Middle frontal gyrus (tissue), 1 donor: ENCODE measurements at regions not wholly inside any gene's neighbourhood (a gene's known extent, or its start where the extent isn't known, plus 50 kb on each side); places are given as distances from the start of the nearest gene placed in this dataset.
A peak's percentile ranks its signal among the peaks of the same experiment; 100 is the strongest.

Experiments used
- DNase-seq: peaks from one replicate; pipeline ENCODE4 v3.0.0-alpha.2; 2015; ENCODE audit warnings: low spot score; ENCODE audit errors: extremely low spot score

DNA sequence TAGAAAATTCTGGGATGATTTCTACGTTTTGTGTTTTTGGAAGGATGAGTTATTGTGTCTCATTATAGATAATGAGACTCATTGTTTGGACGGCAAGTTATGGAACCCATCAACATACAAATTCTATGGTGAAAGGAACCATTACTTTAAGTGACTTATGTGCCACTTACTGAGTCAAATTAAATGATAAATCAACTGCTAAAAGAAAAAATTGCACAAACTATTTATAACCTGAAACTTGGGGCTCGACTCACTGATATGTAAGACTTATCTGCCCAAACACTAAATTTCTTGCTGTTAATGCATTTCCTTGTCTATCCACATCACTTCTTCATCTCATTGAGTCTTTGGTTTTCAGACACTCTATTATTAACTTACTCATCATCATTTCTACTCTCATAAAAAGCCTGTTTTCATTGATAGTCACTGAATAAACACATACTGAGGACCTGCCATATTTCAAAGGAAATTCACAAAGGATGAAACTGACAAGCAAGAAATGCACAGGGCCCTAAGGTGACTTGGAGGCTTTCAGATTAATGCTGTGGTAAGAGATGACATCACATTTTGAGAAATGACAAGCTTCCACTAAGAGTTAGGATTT is 872.7 kb upstream of the ADAMTS5 start:
- DNase-seq, result no peak

DNA sequence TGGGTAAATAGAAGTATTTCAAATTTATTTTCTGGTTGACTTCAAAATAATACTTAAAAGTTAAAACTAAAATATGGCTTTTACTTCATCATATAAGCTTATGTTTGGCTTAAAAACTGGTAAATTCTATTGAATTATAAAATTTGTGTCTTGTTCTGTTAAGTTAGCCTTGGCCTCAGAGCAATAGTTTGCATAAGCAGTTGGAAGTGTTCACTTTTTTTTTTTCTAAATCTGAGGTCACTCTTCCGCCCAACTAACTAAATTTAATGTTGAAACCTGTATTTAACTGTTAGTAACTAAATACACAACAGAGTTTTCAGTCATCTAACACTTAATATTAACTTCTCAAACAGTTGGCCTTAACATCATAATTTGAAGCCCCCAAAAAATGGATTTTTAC is 871.7 kb upstream of the ADAMTS5 start:
- no peak for DNase-seq

DNA sequence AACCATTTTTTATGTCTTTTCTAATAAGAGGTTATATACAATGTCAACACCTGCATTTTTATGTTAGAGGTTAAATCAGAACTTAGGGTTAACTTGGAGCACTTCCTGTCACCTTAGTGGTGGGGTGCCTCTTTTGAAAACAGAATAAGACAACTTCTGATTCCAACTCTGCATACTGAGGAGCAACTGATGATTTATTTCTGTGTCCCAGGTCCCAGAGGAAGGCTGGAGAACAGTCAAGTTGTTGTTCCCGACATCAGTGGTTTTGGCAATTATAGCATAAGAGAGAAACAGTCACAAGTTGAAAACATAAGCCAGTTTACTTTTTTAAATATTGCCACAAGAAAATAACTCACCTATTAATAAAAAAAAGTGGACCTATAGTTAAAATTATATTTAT is 871.0 kb upstream of the ADAMTS5 start:
- DNase-seq, result no peak

DNA sequence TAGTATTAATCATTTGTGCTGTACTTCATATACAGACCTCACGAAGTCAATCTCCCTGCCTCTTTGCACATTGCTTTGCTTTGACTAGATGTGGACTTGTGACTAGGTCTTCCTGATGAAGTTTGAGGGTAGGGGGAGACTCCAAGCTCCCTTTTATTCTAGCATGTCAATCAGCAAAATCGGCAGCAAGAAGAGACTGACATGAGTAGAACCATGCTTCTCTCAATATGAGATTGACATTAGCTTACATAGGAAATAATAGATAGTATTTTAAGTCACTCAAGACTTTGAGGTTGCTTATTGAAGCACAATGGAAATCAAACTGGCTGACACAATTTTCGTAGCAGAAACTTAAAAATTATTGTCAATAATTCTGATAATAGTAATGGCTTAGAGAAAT is 866.4 kb upstream of the ADAMTS5 start:
- no peak for DNase-seq

DNA sequence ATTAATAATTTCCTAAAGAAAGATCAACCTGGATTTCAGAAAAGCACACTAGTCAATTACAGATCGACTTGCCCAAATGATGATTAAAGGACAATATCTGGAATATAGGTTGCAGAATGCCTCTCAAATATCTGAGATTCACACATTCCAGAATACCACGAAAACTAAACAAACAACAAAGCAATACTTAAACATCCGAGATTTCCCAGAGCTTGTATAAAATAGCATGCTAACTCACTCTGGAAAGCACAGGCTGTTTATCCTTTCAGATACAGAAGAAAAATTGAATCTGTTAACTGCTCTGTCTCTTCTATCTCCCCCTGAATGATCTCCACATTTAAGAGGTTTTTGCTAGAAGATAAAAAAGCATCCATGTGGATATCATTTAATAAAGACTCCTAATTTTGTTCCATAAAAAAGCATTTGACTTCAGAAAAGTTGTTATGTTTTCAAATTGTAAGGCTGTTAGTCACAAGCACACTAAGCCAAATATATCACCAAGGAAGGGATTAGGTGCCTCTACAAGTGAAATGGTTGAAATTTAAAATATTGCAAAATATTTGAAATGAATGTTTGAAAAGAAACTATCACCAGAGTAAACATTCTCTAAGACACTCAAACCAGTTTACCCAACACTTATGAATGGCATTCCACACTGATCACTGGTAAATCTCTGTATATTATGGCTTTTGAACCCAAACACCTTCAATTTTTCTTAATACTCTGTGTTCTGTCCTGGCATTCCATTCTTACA is 865.1 kb upstream of the ADAMTS5 start:
- DNase-seq, result no peak

DNA sequence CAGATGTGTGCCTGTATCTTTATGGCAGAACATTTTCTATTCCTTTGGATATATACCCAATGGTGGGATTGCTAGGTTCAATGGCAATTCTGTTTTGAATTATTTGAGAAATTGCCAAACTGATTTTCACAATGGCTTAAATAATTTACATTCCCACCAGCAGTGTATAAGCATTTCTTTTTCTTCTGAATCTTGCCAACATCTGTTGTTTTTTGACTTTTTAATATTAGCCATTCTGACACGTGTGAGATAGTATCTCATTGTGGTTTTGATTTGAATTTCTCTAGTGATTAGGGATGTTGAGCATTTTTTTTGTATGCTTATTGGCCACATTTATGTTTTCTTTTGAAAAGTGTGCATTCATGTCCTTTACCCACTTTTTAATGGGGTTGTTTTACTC is 864.3 kb upstream of the ADAMTS5 start:
- no peak for DNase-seq

DNA sequence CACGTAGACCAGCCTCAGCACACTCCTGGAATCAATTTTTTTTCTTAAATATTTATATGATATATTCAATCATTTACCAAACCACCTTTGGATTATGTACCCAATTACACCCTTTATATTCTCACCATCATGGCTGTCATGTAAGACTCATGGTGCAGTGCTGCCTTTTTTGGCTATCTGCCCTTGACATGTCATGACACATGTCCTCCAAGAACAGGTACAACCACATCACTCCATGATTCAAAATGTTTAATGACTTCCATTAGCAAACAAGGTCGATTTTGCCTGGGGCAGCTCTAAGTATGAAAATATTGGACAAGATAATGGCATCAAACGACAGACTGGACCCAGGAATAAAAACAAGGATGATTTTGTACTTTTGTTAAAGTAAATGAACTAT is 861.1 kb upstream of the ADAMTS5 start:
- no peak for DNase-seq

DNA sequence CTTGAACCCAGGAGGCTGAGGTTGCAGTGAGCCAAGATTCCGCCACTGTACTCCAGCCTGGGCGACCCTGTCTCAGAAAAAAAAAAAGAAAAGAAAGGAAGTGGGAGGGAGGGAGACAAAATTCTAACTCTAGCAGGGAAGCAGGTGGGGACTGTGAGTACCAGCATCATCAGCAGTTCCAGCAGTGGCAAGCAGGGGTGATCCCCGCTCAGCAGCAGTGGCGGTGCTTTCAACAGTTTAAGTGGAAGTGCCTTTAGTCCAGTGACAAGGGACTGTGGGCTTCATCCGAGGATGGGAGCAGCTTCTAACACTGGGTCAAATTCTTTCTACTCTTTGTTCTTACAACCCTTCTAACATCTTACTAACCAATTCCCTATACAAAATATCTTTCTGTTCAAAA is 858.1 kb upstream of the ADAMTS5 start:
- no peak for DNase-seq

DNA sequence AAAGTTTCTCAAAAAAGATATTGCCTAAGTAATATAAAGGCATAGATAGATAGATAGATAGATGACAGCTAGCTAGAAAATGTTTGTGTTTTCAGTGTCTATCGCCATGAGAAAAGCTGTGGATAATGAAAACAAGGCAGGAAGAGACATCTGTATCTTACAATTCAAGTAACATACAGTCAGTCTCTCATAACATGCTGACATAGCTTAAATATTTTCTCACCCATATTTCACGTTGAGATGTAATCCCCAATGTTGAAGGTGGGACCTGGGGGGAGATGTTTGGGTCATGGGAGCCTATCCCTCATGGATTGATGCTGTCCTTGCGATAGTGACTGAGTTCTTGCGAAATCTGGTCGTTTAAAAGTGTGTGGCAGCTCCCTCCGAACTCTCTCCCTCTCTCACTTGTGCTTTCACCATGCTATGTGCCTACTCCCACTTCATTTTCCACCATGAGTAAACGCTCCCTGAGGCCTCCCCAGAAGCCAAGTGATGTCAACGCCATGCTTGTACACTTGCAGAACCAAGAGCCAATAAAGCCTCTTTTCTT is 856.8 kb upstream of the ADAMTS5 start:
- DNase-seq, result no peak

DNA sequence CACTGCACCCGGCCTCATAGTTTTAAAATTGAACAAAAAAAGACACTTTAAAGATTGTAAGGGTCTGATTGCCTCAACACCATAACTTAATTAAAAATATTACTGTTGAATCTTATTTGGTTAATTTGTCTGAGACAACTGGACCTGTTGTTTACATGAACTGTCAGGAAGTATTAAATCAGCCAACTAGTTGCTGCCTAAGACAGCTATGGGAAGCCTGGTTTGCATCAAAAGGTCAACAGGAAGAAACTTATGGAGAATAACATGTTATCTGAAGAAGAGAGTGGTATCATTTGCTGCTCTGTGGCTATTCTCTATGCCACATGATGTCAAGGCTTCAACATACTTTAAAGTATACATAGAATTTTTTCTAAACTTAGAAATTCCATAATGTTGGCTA is 853.5 kb upstream of the ADAMTS5 start:
- DNase-seq, result no peak

DNA sequence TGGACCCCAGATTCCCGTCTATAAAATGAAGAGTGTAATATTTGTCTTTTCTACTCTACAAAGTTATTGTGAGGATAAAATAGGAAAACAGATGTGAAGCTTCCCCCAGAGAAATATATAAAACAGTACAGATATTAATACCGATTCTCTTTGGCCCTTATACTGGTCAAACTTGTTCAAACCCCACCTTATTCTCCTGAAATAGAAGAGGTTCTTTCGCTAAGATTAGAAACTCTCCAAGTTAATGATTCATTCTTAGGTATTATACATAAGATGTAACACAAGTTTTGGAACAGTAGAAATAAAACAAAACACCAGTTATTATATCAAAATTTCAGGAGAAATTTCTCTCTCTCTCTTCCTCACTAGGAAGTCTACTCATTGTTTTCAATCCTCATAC is 852.4 kb upstream of the ADAMTS5 start:
- DNase-seq, result no peak

DNA sequence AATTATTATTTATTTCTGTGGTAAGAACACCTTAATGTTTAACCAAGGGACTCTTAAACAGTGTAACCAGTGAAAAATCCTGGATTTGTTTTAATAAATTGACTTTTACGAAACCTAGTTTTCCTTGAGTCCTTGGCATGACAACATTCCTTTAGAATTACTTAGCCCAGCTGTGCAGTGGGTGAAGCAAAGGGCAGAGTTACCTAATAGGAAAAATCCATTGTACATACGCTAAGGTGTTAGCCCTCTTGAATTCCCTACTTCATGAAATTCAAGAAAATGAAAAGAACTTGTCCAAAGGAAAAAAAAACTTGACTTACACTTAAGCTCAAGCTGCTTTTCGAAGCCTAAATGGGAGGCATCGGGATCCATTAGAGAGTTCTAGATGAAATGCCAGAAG is 852.0 kb upstream of the ADAMTS5 start:
- no peak for DNase-seq

DNA sequence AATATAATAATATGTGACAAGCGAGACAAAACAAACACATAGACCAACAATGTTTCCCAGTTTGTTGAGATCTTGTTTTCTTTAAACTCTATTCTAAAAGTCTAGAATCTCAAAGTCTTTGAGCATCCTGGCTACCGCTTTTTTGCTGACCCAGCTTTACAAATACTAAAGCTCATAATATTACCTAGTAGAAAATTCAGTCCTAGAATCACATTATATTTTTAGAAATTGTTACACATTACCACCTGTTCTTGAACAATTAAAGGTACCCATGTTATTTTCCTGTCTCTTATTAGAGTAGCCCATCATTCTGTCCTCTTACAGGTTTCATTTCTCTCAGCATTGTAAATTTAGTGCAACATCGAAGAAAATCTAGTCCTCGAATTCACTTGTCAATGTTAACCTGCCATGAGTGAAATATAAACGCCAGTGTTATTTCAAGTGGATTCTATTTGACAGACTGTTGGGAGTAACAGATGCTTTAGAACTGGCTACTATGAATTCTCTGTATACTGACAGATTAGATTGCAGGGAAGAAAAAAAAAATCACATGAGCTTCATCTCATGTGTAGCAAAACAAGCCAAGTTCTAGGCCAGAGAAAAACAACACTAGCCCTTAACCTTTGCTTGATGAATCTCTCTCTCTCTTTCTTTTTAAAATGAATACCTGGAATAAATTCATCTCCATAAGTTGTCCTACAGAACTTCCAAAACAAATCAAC is 851.2 kb upstream of the ADAMTS5 start:
- no peak for DNase-seq

DNA sequence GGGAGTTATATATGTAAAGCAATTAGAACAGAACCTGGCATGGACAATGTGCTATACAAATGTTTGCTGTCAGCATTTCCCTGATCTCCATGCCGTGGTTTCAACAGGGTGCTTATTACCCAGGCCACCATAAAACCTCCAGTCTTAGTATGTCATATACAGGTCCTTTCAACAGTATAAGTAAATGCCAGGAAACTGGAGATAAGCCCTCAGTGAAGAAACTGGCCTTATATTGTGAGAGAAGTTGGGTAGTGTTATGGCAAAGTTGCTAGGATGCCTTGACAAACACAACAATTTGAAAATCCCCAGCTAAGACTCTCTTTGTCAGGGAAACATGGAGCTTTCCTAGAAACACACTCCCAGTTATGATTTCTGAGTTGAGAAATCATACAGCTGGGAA is 850.2 kb upstream of the ADAMTS5 start:
- no peak for DNase-seq

DNA sequence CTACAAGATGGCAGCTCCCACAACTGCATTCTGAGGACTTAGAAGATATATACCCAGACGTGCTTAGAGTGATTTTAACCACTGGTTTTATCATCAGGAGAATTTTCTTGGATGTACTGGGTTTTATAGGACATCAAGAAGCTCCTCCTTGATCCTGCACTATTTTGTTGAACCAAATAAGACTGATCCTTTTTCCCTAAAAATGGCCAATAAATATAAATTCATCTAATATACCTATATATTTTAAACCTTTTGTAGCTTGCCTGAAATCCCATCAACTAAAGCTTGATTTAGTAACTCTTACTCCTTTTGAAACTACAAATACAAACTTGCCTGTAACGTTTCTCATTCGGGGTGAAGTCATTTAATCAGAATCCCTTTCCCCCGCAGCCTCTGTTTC is 849.4 kb upstream of the ADAMTS5 start:
- no peak for DNase-seq

DNA sequence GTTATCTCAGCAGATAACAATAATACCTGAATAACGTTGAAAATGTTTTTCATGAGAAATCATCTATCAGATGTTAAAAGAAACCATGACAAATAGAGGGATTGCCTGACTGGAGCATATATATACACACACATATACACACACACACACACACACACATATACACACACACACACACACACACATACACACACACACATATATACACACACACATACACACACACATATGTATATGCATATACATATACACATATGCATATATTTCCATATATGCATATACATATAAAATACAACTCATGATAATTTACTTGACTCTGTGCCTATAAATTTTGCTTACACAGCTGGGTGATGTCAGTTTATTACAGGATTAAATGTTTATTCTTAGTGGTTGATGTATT is 847.3 kb upstream of the ADAMTS5 start:
- DNase-seq, result no peak

DNA sequence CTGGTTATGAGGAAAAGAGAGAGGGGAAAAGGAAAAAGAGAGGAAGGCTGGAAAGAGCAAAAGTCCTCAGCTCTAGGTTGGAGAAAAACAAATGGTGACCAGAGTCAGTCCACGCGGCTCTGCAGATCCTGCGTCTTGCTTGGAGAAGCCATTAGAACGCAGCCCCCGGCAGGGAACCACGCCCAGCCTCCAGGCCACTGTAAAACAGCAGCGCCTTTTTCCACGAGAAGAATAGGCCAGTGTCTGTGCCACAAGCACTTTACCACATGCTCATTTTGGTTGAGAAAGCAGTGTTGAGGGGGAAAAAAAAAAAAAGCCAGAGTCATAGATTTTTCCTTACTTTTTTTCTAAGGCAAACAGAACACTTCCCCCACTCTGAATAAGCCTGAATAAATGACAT is 846.9 kb upstream of the ADAMTS5 start:
- DNase-seq, result peak; percentile 65

DNA sequence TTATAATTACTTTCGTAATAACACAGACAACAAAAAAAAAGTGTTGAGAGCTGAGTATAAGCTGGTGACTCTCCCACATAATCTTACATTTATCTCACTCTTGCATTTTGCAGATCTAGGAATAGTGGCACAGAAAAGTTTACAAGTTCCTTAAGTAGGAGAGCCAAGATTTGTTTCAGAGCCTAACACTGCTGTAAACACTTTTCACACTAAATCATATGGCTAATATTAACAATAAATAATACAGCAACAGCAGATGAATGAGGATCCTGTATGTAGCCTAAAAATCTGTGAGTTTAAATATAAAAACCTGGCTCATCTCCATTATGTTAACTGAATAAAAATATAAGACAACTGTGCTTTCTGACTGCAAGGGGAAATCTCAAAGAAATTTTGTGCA is 846.5 kb upstream of the ADAMTS5 start:
- no peak for DNase-seq

DNA sequence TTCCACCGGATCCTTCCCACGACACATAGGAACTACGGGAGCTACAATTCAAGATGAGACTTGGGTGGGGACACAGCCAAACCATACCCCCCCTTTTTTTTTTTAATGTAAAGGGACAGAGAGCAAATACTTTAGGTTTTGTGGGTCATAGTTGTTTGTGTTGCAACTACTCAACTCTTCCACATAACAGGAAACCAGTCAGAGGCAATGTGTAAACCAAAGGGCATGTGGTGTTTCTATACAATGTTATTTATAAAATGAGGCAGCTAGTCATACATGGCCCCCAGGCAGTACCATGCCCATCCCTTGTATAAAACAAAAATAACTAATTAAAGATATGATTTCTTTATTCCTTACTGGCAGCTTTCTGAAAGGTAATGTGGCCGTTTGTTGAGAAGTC is 845.4 kb upstream of the ADAMTS5 start:
- no peak for DNase-seq

DNA sequence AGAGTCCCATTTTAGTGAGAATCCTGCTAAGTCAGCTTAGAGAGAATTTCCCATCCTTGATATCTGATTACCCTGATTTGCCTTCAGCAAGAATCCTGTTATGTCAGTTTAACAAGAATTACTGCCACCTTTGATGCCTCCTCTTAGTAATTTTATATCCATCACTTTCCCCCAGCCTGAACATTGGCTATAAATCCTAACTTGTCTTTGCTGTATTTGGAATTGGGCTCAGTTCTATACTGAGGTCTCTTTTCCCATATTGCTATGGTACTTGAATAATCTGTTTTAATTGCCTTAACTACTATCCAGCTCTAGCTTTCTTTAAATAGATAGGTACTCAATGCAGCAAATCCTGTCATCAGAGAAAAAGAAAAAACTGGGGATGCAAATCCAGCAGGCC is 842.0 kb upstream of the ADAMTS5 start:
- DNase-seq, result no peak

DNA sequence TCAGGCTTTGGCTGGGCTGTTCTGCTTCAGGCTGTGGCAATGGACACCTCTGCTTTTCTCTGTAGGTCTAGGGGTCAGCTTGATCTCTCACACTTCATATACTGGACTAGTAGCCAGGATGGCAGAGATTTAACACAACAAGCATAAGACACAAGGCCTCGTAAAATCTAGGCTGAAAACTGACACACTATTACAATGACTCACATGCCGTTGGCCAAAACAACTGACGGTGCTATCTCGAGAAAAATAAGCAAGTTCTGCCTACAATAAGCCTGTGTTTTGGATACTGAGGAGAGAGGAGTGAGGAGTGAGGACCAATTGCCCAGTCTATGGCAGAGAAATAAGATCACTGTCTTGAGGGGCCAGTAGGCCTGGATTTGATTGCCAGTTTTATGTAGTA is 840.7 kb upstream of the ADAMTS5 start:
- DNase-seq, result no peak

DNA sequence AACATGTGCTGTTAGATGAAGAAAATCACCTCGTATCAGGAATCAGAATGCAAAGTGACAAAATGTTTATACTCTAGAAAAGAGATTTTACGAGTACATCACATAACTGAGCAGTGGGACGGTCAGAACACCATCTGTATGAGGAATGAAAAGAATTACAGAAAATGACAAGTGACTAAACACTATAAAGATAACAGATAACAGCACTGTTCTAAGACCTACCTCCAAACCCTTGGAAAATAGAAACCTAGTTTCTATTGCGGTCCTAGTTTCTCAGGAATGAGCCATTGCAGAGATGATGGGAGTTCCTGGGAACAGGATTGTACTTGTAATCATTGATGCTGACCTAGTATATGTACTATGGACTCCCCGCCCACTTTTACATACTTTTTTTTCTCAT is 839.4 kb upstream of the ADAMTS5 start:
- DNase-seq, result no peak

DNA sequence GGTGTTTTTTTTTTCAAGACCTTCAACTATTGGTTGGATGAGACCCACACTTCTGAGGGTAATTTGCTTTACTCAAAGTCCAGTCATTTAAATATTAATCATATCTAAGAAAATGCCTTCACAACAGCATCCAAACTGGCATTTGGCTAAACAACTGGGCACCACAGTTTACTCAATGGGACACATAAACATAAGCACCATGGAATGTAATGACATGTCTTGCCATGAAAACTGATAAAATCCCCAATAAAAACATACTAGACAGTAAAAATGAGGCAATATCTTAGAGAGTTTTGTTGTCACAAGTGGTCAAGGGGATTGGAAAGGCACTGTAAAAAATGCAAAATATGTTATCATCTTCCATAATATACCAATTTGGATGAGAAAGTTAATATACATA is 838.8 kb upstream of the ADAMTS5 start:
- DNase-seq, result no peak
